ENCODE measurements at regions not wholly inside any gene's neighbourhood (a gene's known extent, or its start where the extent isn't known, plus 50 kb on each side); places are given as distances from the start of the nearest gene placed in this dataset.

DNA sequence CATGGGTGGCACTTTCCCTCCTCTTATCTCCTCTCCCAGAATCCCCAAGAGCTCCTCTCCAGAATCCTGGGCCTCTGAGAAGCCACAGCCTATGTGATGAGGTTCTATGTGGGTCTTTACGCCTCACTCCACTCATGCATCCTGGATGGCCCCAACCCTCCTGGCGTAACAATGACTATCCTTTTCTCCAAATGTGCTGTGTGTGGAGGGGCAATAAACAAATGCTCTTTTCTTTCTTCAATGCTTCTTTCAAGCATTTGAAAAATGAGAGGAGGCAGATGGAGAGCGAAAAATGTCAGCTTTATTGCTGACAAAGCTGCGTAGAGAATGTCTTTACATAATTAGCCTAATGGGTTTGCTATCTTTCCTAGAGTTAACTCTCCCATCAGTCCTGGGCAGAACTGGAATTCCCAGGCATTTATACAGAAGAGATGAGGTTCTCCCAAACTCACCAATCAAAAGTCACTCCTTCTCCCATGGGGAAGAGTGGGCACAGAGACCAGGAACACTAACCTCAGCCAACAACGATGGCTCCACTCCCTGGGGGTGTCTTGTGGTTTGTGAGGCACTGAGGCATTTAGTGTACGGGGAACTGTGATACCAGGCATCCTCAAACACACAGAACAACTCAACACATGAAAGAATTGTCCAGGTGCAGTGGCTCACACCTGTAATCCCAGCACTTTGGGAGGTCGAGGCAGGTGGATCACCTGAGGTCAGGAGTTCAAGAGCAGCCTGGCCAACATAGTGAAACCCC lies 118.9 kb upstream of the SLC34A2 start:
- TF ChIP-seq POLR2A (IDR thresholded peaks at IDR 0.05; ENCODE audit: low read depth, low read length) (no peak), POU2F2 (IDR thresholded peaks at IDR 0.05; ENCODE audit: low read depth, low read length) (no peak), POLR2AphosphoS5 (IDR thresholded peaks at IDR 0.05; ENCODE audit: low read depth, low read length) (no peak), TAF1 (IDR thresholded peaks at IDR 0.05; ENCODE audit: low read depth, low read length) (no peak), SPI1 (IDR thresholded peaks at IDR 0.05; ENCODE audit: low read depth, low read length) (no peak), PAX5 (IDR thresholded peaks at IDR 0.05; ENCODE audit: insufficient read depth, low read length, severe bottlenecking) (no peak)
- DNase-seq (ENCODE audit: insufficient read length, low spot score) (no peak), FAIRE-seq (no peak)

DNA sequence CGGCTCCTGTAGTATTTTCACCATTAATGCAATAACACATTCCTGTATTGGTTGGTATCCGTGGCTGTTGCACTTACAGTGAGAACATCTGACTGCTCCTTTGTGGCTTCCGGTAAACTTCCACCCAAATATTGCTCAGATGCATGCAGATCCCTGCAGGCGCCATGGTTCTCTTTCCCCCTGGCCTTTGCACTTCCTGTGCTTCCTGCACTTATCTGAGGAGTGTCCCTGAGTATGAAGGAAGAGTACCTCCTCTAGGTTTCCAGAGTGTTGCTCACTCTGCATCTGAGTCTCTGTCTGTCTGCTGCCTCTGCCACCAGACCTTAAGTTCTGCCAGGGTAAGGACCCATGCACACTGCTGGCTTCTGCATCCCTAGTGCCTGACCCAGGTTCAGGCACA lies 117.2 kb upstream of the SLC34A2 start:
- DNase-seq (ENCODE audit: insufficient read length, low spot score) (no peak), FAIRE-seq (no peak)
- no peak for TF ChIP-seq POU2F2 (IDR thresholded peaks at IDR 0.05; ENCODE audit: low read depth, low read length)
- no peak for TF ChIP-seq TAF1 (IDR thresholded peaks at IDR 0.05; ENCODE audit: low read depth, low read length)

DNA sequence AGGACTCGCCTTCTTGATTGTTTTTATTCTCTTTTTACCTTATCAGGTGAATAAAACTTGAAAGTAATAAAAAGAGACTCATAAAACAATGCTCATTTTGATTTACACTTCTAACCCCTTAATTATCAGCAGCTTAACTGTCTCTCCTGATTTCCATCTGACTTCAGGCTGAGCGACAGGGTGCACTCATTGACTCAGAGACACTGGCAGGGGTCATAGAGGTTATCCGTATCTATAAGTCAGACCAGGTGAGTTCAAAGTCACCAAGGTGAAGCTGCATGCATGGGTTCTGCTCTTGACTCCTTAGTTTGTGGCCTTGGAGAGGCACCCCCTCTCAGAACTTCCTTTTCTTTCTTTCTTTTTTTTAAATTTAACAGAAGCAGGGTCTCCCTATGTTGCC lies 116.4 kb upstream of the SLC34A2 start:
- no peak for DNase-seq (ENCODE audit: insufficient read length, low spot score)
- TF ChIP-seq PAX5 (IDR thresholded peaks at IDR 0.05; ENCODE audit: insufficient read depth, low read length, severe bottlenecking) (no peak), POLR2A (IDR thresholded peaks at IDR 0.05; ENCODE audit: low read depth, low read length) (no peak), POLR2AphosphoS5 (IDR thresholded peaks at IDR 0.05; ENCODE audit: low read depth, low read length) (no peak)
- FAIRE-seq, result no peak

DNA sequence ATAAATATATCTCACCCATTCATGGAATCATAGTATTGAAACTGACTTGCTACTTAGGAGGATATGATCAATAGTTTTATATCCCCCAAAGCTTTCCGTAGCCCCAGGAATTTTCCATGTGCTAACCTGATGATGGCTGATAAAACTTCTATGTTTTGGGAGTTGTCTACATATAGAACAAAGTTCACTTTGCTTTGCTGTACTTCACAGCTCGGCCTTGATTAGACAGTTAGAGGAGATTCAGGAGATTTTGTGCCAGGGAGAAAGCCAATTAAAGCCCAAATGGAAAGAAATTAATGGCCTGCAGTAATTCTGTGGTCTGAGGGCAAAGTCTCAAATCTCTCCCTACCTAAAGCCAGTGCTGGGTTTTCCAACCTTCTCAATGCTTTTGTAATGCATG lies 114.9 kb upstream of the SLC34A2 start:
- no peak for TF ChIP-seq TAF1 (IDR thresholded peaks at IDR 0.05; ENCODE audit: low read depth, low read length)
- no peak for TF ChIP-seq SPI1 (IDR thresholded peaks at IDR 0.05; ENCODE audit: low read depth, low read length)
- no peak for TF ChIP-seq PAX5 (IDR thresholded peaks at IDR 0.05; ENCODE audit: insufficient read depth, low read length, severe bottlenecking)
- no peak for TF ChIP-seq POLR2A (IDR thresholded peaks at IDR 0.05; ENCODE audit: low read depth, low read length)
- TF ChIP-seq POLR2AphosphoS5 (IDR thresholded peaks at IDR 0.05; ENCODE audit: low read depth, low read length), result no peak
- no peak for TF ChIP-seq POU2F2 (IDR thresholded peaks at IDR 0.05; ENCODE audit: low read depth, low read length)
- DNase-seq (ENCODE audit: insufficient read length, low spot score) (no peak), FAIRE-seq (no peak)

DNA sequence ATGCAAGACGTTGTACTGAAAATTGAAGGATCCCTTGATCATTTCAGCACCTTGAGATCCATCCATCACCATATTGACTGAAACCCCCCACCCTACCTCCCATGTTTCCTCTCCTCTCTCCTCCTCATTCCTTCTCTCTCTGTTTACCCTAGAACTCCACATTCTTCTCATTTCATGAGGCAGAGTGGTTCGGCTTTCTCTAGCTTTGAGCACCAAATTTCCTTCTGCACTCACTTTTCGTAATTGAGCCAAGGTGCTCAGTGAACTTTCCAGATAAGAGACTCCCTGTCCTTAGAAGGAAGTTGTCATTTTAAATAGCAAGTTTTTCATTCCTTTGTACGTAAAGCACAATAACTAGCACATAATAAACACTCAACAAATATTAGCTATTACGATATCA lies 108.3 kb upstream of the SLC34A2 start:
- no peak for FAIRE-seq
- no peak for DNase-seq (ENCODE audit: insufficient read length, low spot score)
- TF ChIP-seq POU2F2 (IDR thresholded peaks at IDR 0.05; ENCODE audit: low read depth, low read length), result no peak
- no peak for TF ChIP-seq SPI1 (IDR thresholded peaks at IDR 0.05; ENCODE audit: low read depth, low read length)
- TF ChIP-seq POLR2A (IDR thresholded peaks at IDR 0.05; ENCODE audit: low read depth, low read length), result no peak
- no peak for TF ChIP-seq POLR2AphosphoS5 (IDR thresholded peaks at IDR 0.05; ENCODE audit: low read depth, low read length)

DNA sequence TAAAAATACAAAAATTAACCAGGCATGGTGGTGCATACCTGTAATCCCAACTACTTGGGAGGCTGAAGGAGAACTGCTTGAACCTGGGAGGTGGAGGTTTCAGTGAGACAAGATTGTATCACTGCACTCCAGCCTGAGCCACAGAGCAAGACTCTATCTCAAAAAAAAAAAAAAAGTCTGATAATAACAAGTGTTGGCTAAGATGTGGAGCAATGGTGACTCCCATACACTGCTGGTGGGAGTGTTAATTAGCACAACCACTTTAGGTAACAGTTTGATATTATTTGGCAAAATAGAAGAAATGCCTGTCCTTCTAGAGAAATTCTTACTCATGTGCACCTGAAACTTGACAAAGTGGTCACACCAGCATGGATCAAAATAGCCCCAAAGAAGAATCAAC lies 106.2 kb upstream of the SLC34A2 start:
- DNase-seq (ENCODE audit: insufficient read length, low spot score), result no peak
- TF ChIP-seq TAF1 (IDR thresholded peaks at IDR 0.05; ENCODE audit: low read depth, low read length) (no peak), PAX5 (IDR thresholded peaks at IDR 0.05; ENCODE audit: insufficient read depth, low read length, severe bottlenecking) (no peak), POLR2AphosphoS5 (IDR thresholded peaks at IDR 0.05; ENCODE audit: low read depth, low read length) (no peak), POLR2A (IDR thresholded peaks at IDR 0.05; ENCODE audit: low read depth, low read length) (no peak), POU2F2 (IDR thresholded peaks at IDR 0.05; ENCODE audit: low read depth, low read length) (no peak), SPI1 (IDR thresholded peaks at IDR 0.05; ENCODE audit: low read depth, low read length) (no peak)
- no peak for FAIRE-seq

DNA sequence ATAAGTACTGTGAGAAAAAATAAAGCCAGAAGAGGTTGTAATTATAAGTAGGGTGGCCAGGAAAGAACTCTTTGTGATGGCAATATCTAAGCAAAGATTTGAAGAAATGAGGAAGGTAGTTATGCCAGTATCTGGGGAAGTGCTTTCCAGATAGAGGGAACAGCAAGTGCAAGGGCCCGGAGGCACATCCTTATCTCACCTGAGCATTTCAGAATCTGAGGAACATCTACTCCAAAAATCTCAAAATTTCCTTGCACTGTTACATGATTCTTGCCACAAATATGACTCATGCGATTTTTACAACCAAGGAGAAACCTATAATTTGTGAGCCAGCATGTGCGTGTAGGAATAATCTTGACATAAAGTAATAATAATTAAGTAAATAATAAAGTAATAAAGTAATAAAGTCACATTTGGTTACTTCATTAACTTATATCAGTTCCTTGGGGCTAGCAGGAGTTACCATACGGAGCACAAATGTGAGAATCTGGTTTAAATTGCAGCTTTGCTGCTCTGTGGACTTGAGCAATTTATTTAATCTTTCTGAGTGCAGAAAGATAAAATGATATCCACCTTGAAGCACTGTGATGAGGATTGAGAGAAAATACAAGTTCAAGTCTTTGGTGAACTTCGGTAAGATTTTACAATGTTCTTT lies 105.1 kb upstream of the SLC34A2 start:
- FAIRE-seq (no peak), DNase-seq (ENCODE audit: insufficient read length, low spot score) (no peak)
- TF ChIP-seq SPI1 (IDR thresholded peaks at IDR 0.05; ENCODE audit: low read depth, low read length) (no peak), POLR2AphosphoS5 (IDR thresholded peaks at IDR 0.05; ENCODE audit: low read depth, low read length) (no peak), POU2F2 (IDR thresholded peaks at IDR 0.05; ENCODE audit: low read depth, low read length) (no peak), PAX5 (IDR thresholded peaks at IDR 0.05; ENCODE audit: insufficient read depth, low read length, severe bottlenecking) (no peak), TAF1 (IDR thresholded peaks at IDR 0.05; ENCODE audit: low read depth, low read length) (no peak), POLR2A (IDR thresholded peaks at IDR 0.05; ENCODE audit: low read depth, low read length) (no peak)

DNA sequence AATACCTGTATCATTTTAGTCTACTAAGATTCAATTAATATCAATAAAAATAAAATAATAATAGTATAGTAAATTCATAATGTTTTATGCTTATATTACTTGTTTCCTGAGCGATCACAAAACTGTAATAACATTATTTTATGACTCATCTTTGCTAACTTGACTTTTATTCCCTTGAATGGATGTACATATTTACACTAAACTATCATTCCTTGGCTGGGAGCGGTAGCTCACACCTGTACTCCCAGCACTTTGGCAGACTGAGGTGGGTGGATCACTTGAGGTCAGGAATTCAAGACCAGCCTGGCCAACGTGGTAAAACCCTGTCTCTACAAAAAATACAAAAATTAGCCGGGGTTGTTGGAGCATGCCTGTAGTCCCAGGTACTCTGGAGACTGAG lies 104.0 kb upstream of the SLC34A2 start:
- DNase-seq (ENCODE audit: insufficient read length, low spot score) (no peak), FAIRE-seq (no peak)
- no peak for TF ChIP-seq POLR2A (IDR thresholded peaks at IDR 0.05; ENCODE audit: low read depth, low read length)

DNA sequence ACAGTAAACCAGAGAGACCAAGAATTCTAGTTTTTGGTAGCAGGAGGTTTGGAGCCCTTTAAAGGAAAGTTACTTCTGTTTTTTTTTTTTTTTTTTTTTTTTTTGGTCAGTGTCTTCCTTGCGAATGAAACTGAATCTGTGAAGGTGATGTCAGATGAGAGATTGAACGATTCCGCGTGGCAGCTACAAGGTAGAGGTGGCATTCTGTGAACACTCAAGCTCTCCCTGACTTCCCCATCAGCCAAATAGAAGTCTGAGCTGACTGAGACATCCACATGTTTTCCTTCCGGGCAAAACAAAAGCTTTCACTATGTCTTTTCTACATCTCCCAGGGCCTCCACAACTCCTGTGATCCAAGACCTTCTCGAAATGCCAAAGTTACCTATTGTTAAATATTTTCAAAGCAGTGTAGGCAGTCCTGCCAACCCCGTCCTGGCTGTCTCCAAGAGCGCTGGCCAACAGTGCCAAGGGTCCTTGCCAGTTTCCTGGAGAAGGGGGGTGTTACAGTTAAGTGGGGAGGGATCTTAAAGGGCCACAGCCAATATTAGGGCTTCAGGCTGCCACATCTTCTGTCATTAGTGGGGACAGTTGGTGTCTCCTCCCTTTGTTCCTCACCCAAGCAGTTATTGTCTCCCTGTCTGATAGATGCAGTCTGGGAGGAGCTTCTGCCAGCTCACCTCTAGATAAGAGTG lies 102.9 kb upstream of the SLC34A2 start:
- FAIRE-seq (no peak), DNase-seq (ENCODE audit: insufficient read length, low spot score) (no peak)

DNA sequence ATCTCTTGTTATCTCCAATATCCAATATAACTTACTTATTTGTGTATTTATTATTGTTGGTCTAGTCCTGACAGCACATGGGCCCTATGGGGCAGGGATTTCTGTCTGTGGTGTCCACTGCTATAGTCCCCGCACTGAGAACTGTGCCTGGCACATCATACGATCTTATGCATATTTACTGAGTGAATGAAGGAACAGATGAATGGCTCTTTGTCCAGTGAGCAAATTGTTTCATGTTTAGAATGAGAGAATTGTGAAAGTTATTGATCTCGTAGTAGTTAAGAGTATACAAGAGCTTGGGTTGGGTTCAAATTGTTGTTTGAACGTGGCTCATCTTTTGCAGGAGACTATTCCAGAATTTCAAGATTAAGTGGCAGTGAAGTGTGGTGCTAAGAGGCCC lies 96.1 kb upstream of the SLC34A2 start:
- TF ChIP-seq POLR2AphosphoS5 (IDR thresholded peaks at IDR 0.05; ENCODE audit: low read depth, low read length) (no peak), SPI1 (IDR thresholded peaks at IDR 0.05; ENCODE audit: low read depth, low read length) (no peak), TAF1 (IDR thresholded peaks at IDR 0.05; ENCODE audit: low read depth, low read length) (no peak), PAX5 (IDR thresholded peaks at IDR 0.05; ENCODE audit: insufficient read depth, low read length, severe bottlenecking) (no peak), POU2F2 (IDR thresholded peaks at IDR 0.05; ENCODE audit: low read depth, low read length) (no peak), POLR2A (IDR thresholded peaks at IDR 0.05; ENCODE audit: low read depth, low read length) (no peak)
- DNase-seq (ENCODE audit: insufficient read length, low spot score), result no peak
- no peak for FAIRE-seq

More for the DNA sequence above, 102.9 kb upstream of the SLC34A2 start:
- TF ChIP-seq TAF1 (IDR thresholded peaks at IDR 0.05; ENCODE audit: low read depth, low read length), result no peak
- TF ChIP-seq POLR2A (IDR thresholded peaks at IDR 0.05; ENCODE audit: low read depth, low read length), result no peak
- TF ChIP-seq POLR2AphosphoS5 (IDR thresholded peaks at IDR 0.05; ENCODE audit: low read depth, low read length), result no peak
- no peak for TF ChIP-seq PAX5 (IDR thresholded peaks at IDR 0.05; ENCODE audit: insufficient read depth, low read length, severe bottlenecking)
- no peak for TF ChIP-seq POU2F2 (IDR thresholded peaks at IDR 0.05; ENCODE audit: low read depth, low read length)
- TF ChIP-seq SPI1 (IDR thresholded peaks at IDR 0.05; ENCODE audit: low read depth, low read length), result no peak

Measured in GM12891 (cell line).